NCI-H146 (cell line): ENCODE measurements at regions not wholly inside any gene's neighbourhood (a gene's known extent, or its start where the extent isn't known, plus 50 kb on each side); places are given as distances from the start of the nearest gene placed in this dataset.
"Not testable (repeated sequence)": the region's sequence is repeated elsewhere in the genome, so short reads cannot be mapped to it uniquely, and the experiment has no call there.

Experiments used
- DNase-seq: peaks from one replicate; lab custom pipeline; 2025; lab: John Stamatoyannopoulos, UW

DNA sequence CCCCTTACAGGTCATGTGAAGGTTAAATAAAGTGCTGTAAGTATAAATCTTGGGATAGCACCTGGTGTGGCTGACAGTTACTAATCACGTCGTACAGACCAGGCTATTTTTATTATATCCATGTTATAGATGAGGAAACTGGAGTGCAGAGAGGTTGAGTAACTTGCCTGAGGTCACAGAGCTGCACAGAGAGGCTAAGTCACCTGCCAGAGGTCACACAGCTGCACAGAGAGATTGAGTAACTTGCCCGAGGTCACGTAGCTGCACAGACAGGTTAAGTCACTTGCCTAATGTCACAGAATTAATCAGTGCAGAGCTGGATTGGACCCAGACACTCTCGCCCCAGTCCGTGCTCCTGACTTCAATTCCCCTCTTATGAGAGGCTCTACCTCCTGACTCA, 171.5 kb downstream of the NUP210 start:
- DNase-seq, result no peak

DNA sequence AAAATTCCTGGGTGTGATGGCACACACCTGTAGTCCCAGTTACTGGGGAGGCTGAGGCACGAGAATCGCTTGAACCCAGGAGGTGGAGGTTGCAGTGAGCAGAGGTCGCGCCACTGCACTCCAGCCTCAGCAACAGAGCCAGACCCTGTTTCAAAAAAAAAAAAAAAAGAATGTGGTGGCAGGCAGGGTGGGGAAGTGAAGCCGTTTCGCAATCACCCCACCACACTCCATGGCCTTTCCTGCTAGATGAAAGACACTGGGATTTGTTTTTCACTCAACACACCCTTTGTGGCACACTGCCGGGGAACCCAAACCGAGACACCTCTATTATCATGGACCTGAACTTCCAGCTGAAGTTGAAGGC, 172.4 kb upstream of the IQSEC1 start:
- no peak for DNase-seq

DNA sequence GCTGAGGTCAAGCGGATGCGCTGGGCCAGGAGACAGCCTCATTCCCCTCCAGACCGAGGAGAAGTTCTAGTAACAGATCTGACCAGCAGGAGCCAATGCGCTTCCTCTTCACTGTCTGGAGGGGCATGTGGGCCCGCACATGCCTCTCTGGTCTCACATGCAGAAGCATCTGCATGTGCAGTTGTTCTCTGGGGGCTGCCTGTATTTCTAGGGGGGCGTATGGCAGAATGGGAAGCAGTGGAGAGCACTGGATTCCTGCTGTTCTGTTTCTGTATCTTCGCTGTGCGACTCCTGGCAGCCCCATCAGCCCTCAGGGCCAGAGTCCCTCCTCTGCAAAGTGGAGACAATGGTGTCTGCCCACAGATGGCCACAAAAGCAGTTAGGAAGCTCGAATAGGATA, 170.4 kb upstream of the IQSEC1 start:
- no peak for DNase-seq

DNA sequence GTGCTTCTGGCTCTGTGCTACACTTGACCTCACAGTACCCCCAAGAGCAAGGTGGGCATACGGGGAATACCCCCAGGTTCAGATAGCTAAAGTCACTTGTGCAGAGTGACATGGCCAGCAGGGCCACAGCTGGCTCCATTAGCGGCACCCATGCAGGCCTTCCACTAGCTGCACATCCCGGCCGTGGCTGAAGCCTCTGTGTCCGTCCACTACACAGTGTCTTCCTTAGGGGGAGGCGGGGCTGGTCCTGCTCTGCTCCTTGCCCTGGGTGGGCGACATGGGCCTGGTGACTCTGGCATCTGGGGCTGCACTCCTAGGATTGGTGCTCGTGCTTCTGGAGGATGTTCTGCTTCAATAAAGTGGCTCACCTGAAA, 169.1 kb upstream of the IQSEC1 start:
- DNase-seq, result no peak

DNA sequence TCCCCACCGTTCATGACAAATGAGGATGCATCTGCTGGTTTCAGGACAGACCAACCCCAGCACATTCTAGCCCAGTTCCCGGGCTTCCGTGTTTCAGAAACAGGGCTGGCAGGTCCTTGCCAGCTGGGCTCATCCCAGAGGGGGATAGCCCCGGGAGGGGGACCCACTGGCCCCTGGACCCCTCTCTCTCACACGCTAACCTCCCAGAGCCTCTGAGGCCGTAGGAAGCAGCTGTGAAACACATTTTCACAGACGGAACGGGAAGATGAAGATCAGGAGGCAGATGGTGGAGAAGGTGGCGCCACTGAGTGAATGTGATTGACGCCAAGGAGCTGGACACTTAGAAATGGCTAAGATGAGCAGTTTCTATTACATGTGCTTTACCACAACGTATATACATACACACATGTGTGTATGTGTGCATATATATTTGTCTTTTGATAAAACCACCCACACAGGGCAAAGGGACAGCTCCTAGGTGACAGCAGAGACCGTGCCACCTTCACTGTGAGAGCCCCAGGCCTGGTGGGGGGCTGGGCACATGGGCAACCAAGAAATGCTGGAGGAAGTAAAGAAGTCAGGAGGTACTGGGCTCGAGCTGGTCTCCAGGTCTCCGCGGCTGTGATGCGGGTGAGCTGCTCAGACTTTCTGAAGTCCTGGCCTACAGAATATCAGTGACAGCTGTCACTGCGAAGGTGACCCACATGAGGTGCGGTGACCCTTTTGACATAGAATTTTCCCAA, 168.6 kb upstream of the IQSEC1 start:
- DNase-seq, result no peak

DNA sequence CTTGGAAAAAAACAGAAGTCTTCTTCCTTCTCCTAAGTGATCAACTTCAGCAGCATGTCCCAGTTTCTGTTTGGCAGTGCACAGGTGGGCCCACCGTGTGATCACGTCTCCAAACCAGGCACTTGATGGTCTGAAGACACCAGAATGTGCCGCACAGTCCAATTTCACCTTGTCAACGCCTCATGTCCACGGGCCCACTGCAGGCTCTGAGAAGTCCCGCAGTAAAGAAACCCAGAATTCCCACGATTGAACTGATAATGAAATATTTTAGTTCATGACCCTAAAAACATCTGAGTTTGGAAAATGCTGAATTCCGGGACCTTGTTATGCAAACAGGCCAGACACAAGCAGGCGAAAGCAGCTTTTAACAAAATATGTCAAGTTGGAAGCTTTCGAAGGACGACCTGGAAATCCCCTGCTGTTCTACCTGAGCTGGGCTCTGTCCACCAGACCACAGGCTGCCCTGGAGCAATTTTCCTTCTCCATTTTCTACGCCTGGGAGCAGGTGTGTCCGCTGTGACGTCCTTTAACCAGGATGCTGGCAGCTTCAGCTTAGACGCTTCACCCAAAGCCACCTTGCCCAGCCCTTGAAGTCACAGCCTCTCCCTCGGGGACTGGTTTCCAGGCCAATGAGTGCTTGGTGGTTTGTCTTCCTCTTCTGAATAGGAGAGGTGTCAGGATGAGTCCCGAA, 167.8 kb upstream of the IQSEC1 start:
- peak; percentile 55 for DNase-seq

DNA sequence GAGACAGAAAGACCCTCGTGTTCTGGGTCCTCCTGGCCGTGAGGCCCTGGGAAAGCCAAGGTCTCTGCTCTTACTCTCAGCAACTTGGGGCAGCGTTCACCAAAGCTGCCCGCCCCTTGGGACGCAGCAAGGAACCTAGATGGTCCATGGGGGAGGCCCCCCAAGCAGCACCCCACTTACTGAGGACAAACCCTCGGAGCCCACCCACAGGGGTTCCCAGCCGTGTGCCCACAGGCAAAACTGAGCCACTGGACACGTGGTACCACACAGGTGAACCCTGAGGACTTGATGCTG, 166.2 kb upstream of the IQSEC1 start:
- DNase-seq, result no peak

DNA sequence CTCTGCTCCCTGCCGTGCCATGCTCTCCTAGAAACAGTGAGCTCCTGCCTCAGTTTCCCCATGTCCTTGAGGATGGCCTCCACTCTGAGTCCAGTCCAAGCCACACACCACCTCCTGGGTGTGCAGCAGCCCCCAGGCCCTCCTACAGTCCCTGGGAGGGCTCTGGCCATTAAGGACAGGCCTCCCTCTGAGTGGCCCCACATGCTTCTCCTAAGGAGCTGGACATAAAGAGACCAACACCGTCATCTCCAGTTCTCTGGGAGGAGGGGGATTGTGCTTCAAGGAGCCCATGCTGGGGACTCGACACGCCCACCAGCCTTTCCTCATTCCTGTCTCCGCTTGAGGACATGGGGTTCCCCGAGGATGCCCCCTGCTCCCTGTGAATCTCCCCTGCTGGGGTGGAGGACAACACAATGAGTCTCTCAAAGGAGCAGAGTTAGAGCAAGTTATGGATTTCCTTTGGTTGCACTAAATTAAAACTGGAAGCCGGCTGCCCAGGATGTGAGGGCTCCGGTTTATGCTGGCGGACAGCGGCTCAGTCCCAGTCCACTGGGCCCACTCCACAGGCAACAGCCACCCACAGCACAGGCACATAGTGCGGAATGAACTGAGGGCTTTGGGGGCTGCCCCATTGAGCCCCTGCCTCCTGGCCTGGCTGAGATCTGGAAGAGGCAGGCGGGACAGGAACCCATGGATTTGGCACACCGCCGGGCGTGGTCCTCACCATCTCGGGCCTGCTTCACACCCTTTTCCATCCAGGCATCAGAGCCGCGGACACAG, 165.6 kb upstream of the IQSEC1 start:
- no peak for DNase-seq

DNA sequence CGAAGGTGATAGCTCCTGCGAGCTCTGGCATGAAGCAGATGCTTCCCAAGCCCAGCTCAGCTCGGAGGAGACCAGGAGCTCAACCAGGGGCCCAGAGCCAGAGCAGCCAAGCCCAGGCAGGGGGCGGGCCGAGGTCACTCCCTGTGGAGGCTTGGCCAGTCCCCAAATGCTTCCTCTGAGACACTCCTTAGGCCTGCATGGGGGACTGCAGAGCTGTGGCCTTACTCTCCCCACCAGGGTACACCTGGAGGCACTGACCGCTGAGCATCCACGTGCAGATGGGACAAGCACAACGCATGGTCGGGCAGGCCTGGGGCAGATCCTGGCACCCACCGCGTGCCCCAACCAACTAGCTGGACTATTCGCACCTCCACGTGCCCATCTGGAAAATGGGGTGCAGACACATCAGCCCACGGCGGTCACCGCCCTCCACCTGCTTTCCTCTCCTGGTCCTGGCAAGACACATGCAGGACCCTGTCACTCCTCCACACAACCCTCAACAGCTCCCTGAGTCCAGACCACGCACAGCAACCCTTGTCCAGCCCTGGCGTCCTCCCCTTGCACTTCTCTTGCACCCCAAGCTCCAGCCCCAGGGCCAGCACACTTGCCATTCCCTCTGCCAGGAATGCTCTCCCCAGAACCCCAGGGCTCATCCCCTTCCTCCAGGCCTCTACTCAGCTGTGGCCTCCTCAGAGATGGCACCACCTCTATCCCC, 164.7 kb upstream of the IQSEC1 start:
- no peak for DNase-seq

DNA sequence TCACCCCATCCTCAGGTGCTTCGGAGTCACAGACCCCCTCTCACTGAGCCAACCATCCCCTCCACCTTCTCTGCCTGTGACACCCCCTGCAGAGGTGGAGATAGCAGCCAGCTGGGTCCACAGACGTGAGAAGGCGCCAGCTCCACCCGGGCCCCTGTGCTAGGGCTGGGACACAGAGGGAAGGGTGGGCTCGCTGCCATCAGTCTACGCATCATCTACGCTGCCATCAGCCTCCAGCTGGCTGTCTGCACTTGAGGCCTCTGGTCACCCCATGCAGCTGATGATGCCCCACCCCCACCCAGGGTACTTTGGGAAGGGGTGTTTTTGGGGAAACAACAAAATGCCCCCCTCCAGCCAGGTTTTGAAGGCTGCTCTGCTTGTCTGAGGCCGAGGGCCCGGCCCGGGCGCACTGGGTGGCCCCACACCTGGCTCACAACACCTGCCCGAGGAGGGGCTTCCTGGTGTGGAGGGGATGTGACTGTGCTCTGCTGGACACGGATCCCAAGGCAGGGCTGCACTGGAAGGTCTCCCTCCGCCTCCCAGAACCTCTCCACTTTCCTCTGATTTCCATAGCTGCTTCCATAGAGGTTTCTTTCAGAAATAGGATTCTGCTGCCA, 163.4 kb upstream of the IQSEC1 start:
- DNase-seq, result no peak

DNA sequence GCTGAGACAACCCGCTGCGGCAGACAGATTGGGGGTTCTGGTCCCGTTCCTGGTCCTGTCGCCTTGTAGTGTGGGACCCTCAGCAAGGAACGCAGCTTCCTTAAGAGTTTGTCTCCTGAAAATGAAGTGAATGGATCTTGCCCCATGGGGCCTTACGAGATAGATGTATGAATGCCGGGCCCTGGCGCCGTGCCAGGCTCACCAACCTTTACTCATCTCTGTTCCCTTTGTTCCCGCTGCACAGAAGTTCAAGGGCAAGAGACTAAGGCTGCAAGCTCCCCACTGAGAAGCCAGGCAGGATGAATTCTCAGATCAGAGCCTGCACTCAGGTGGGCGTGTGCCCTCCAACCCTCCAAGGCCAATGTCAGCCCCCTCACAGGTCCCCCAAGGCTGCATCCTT, 162.7 kb upstream of the IQSEC1 start:
- peak; percentile 72 for DNase-seq

DNA sequence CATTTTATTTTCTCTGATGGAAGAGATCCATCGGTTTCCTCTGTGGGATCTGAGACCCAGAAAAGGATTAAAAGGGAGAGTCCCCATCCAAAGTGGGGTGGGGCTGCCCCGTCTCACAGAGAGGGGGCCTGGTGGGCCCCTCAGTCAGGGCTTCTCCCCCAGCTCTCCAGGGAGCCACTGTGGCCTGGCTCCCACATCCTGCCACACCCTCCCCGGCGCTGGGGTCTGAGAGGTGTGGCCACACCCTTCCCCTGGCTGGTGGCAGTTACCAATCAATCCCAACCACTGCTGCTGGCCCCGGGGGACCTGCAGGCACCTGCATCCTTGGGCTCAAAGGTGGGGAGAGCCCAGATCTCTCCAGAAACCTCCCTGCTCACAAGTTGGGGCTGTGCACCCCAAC, 161.8 kb upstream of the IQSEC1 start:
- peak; percentile 11 for DNase-seq

DNA sequence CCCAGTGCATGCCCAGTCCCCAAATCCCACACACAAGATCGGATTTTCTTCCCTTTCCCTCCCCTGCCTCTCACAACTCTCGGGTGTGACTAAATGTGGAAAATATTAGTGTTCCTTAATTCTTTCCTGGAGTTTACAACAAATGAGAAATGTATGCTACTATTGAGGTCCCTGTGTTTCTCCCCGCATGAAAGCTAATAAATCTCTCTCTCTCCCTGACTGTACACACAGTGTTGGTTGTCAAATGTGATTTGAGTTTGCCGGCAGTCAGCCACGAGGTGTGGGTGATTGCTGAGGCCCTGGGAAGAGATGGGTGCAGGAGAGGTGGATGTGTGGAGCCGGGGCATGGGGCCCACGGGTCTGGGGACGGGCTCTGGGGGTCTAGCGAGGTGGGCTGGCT, 161.4 kb upstream of the IQSEC1 start:
- DNase-seq, result no peak

DNA sequence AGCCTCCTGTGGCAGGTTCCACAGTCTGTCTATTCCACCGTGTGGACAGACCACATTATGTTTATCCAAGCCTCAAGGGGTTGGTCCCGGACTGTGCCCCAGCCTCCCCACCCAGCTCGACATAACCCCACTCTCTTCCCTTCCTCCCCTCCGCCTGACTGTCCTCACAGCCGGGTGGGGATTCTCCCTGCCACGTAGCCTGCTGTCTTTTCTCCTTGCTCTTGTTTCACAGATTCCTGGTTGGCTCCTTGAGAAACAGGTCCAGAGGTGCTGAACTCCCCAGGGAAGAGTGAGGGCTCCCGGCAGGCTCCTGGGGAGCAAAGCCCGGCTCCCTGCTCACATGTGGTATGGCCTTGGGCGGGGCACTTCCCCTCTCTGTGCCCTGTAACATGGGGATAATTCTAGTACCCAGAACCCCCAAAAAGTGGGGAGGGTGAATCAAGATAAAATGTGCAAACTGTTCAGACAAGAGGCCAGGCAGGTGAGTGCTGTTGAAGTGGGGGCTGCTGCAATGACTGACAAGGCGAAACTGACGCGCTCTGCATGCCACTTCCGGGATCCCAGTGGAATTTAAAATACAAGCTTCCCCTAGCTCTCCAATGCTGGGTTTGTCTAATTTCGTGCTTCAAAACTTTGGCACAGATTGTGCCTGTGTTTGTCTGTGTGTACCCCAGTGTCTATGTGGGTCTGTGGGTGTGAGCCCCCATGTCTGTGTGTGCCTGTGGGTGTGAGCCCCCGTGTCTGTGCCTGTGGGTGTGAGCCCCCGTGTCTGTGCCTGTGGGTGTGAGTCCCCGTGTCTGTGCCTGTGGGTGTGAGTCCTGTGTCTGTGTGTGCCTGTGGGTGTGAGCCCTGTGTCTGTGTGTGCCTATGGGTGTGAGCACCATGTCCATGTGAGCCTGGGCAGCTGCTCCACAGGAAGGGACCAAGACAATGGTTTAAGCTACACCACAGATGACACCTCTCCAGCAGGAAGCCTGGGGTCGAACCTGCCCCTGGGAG, 160.6 kb upstream of the IQSEC1 start:
- no peak for DNase-seq

DNA sequence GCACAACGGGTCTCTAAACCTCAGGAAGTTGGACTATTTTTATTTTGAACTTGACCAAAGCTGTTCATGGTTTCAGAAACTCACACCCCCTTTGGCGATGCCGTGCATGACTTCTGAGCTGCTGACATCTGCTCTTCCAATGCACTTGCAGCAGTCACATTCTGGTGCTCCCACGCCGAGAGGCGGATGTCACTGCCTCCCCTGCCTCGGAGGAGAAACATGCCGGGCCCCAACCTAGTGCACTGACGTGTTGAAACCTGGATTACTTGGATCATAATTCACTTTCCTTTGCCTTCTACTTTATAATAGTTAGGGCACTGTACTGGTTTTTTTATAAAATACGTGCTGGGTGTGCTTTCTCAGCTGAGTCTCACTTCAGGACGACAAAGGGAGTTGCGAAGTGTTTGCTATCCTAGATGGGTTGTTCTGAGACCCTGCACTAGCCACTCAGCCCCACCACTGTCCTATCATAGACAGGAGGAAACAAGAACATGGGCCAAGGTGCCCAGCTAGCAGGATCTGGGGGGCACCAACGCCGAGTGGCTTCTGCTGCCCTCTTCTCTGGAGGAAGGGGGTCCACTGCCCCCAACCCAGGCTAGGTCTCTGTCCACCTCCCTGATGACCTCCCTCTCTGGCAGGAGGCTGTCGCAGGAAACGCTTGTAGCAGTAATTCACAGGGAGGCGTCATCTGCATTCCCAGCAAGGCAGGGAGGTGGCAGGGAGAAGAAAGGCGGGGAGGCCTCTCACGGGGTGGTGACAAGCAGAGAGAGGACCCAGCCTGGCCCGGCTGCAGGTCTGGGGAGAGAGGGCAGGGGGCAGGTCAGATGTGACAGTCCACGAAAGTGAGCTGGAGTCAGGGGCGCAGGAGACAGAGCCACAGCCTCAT, 158.8 kb upstream of the IQSEC1 start:
- DNase-seq, result no peak

DNA sequence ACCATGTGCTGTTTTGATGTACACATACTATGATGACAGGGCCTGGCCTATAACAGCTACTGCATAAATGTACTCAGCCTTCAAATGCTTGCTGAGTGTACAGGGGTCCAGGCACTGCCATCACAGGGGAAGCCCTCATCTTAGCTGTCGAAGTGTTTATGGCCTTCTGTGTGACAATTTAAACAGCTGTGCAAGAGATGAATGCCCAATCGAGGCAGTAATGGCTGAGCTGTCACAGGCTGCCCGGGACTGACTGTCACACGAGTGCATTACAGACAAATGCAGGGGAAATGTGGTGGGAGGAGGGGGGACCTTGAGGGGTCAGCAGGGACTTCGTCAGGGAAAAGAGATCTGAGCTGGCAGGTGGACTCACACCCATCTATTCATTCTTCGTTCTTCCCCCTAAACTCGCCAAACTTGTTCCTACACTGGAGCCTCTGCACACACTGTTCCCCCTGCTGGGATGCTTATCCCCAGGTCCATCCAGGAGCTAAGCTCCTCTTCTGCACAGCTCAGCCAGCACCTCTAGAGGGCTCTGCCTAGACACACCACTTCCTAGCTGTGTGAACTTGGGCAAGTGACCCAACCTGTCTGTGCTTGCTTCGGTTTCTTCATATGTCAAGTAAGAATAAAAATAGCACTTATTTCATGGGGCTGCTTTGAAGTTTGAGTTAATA, 156.2 kb upstream of the IQSEC1 start:
- no peak for DNase-seq

DNA sequence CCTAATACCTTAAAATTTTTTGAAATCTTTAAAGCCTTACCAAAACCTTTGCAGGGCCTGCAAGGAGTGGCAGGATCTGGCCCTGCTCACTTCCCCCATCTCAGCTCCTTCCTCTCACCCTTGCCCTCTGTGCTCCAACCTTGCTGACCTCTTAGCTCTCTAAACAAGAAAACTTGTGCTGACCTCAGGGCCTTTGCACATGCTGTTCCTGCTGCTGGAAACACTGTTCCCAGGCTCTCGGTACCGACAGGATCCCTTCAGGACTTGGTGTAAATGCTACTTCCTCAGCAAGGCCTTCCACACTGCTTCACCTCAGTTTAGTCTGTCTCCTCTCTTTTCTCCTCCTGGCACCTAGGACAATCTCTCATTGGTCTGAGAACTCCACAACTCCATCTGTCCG, 155.4 kb upstream of the IQSEC1 start:
- DNase-seq, result no peak

DNA sequence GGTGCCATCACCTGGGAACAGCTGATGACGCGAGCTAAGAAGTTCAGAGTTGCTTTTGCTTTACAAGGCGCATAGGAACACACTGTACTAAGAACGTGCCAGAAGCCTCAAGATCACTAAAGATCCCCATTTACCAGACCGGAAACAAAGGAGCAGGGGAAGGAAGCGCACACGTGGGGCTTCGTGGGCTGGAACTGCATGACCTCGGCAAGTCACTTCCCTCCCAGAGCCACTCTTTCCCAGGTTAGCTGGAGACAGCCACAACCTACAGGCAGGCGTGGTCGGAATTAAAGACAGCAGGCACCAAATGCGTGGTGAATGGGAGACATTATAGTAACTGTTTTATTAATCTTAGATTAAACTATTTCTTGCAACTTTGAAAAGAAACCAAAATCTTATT, 154.9 kb upstream of the IQSEC1 start:
- DNase-seq, result not testable (repeated sequence)
